Lung (tissue), 11 donors: ENCODE measurements at regions not wholly inside any gene's neighbourhood (a gene's known extent, or its start where the extent isn't known, plus 50 kb on each side); places are given as distances from the start of the nearest gene placed in this dataset.

ENCODE experiments used
- ATAC-seq: fragments of 200-7000 bp; cut with Tn5 transposase; one replicate; pipeline ENCODE4 v1.9.1; 2020; ENCODE audit warnings: moderate number of reproducible peaks; ENCODE audit not compliant: insufficient read depth, low FRiP score
- DNase-seq, 3 donors: peaks; one replicate each; pipeline ENCODE4 v3.0.0-alpha.2; 2013 to 2017
- H3K27ac ChIP-seq, 2 donors: one replicate each; pipeline ENCODE4 v1.5.1; 2013; ENCODE audit warnings: mild to moderate bottlenecking in 2 of 2, moderate library complexity in 2 of 2, control low read depth in 1 of 2, inconsistent platforms in 1 of 2, low read depth in 1 of 2, low read length in 1 of 2
- H3K27me3 ChIP-seq, 3 donors: one replicate each; pipeline ENCODE4 v1.5.1; 2013; ENCODE audit warnings: low read length in 2 of 3; ENCODE audit not compliant: control insufficient read depth in 3 of 3, insufficient read depth in 3 of 3
- H3K36me3 ChIP-seq, 4 donors: one replicate each; pipeline ENCODE4 v1.5.1; 2013; ENCODE audit warnings: low read length in 4 of 4, mild to moderate bottlenecking in 1 of 4, moderate library complexity in 1 of 4; ENCODE audit not compliant: control insufficient read depth in 4 of 4, insufficient read depth in 4 of 4
- H3K4me1 ChIP-seq, 5 donors: one replicate each; pipeline ENCODE4 v1.5.1; 2013; ENCODE audit warnings: low read length in 5 of 5, mild to moderate bottlenecking in 2 of 5, moderate library complexity in 1 of 5; ENCODE audit not compliant: control insufficient read depth in 5 of 5, insufficient read depth in 5 of 5
- H3K4me3 ChIP-seq: one replicate; pipeline ENCODE4 v1.5.1; 2013; ENCODE audit warnings: mild to moderate bottlenecking, control low read depth, moderate library complexity
- H3K9ac ChIP-seq, 2 donors: one replicate each; pipeline ENCODE4 v1.5.1; 2013; ENCODE audit warnings: low read length in 2 of 2, control low read depth in 1 of 2; ENCODE audit not compliant: insufficient read depth in 1 of 2
- H3K9me3 ChIP-seq, 4 donors: one replicate each; pipeline ENCODE4 v1.5.1; 2013; ENCODE audit warnings: low read length in 3 of 4, mild to moderate bottlenecking in 1 of 4, moderate library complexity in 1 of 4; ENCODE audit not compliant: control insufficient read depth in 4 of 4, insufficient read depth in 3 of 4
- CTCF ChIP-seq: IDR thresholded peaks from 2 replicates; pipeline ENCODE4 v1.5.1; 2012; ENCODE audit warnings: mild to moderate bottlenecking; ENCODE audit errors: control extremely low read depth, extremely low read depth
- WGBS, 2 donors: extraction: QIAGEN DNeasy Blood & Tissue Kit; methylation state at CpG; one replicate each; pipeline ENCODE4 v1.1.7; 2013; 5-methylcytosine and 5-hydroxymethylcytosine counted together
- donor health status: control.
- donor health status: control.
- donor health status: Bipolar disorder and iron deficiency.
- donor health status: healthy.
- donor health status: DM: yes; HTN: yes; CAD: no.

DNA sequence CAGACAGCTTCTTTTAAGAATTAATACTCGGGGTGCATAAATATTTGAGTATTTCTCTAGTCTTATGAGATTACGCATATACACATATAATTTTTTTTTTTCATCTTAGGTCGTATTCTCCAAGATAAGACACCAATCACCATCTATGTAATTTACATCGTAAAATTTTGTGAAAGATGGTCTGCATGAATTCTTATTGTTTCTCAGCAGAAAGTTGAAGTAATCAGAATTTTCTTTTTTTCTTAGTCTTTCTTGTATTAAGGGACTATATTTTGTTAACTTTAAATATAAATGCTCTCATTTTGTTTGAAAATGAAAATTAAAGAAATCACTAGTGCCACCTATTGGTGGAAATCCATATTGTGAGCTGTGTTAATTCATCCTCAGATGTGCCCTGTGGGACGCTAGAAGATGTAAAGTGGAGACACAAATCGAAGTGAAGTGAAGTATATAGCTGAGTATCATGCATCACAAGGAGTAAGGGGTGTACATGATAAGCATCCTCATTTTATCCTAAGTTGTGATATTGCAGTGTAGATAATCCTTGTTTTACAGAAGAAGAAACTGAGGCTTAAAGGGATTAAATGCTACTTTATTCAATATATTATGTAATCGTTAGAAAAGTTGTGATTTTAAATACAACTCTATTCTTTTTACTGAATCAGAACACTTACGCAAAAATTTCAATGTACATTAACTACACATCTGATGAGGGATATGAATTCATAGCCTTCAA, 2084.3 kb downstream of the LRRC4C start:
- no peaks in the 10 kb centered on the region for H3K36me3 ChIP-seq
- peak in 2 of 3 donors; percentile 54 to 71 for DNase-seq
- H3K27me3 ChIP-seq: no peaks in the 10 kb centered on the region
- H3K27ac ChIP-seq: no peak overlapping the region
- 58 to 69% methylated on average over 8 of the region's 8 CpGs for WGBS, 2 donors
- H3K4me1 ChIP-seq: no peaks in the 10 kb centered on the region
- no peak overlapping the region for H3K4me3 ChIP-seq
- no peak for TF ChIP-seq CTCF
- no peak for ATAC-seq
- H3K9ac ChIP-seq: no peak overlapping the region
- no peaks in the 10 kb centered on the region for H3K9me3 ChIP-seq

GRCh38 chr11:39367534-39367933, 2091.9 kb downstream of the LRRC4C start:
- Histone ChIP-seq H3K9ac (no peak overlapping the region), H3K27me3 (no peaks in the 10 kb centered on the region), H3K36me3 (no peaks in the 10 kb centered on the region), H3K4me1 (no peaks in the 10 kb centered on the region), H3K4me3 (no peak overlapping the region), H3K9me3 (no peaks in the 10 kb centered on the region), H3K27ac (no peak overlapping the region)
- TF ChIP-seq CTCF: no peak
- WGBS, 2 donors: 59 to 62% methylated on average over 3 of the region's 3 CpGs
- no peak for DNase-seq
- ATAC-seq: no peak

GRCh38 chr11:39365809-39366436, 2093.5 kb downstream of the LRRC4C start:
- no peak for ATAC-seq
- TF ChIP-seq CTCF: no peak
- WGBS, 2 donors: 78 to 80% methylated on average over 2 of the region's 2 CpGs
- Histone ChIP-seq H3K9ac (no peak overlapping the region), H3K4me1 (no peaks in the 10 kb centered on the region), H3K9me3 (no peaks in the 10 kb centered on the region), H3K27me3 (no peaks in the 10 kb centered on the region), H3K4me3 (no peak overlapping the region), H3K27ac (no peak overlapping the region), H3K36me3 (no peaks in the 10 kb centered on the region)
- peak in 2 of 3 donors; percentile 51 to 76 for DNase-seq
